ENCODE measurements at regions not wholly inside any gene's neighbourhood (a gene's known extent, or its start where the extent isn't known, plus 50 kb on each side); places are given as distances from the start of the nearest gene placed in this dataset.

DNA sequence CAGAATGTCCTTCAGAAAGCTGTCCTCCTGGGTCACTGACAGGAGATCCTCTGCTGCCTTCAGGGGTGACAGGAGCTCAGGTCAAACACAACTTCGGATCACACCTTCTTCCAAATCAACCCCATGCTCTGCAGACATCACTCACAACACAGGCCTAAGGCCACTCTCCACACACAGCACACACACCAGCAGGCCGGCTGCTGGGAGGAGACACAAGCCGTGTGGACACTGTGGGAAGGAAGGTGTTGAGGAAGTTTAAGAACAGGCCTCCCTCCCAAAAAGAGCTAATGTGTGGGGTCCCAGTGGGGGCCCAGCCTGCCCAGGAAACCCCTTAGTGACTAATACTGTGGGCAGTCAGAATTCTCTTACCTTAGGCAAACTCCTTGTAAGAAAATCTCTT lies 290.3 kb upstream of the ID2 start:
- in situ Hi-C loops (cut with HindIII; ENCODE audit: low sequenced_read_pairs), result no loop called here

DNA sequence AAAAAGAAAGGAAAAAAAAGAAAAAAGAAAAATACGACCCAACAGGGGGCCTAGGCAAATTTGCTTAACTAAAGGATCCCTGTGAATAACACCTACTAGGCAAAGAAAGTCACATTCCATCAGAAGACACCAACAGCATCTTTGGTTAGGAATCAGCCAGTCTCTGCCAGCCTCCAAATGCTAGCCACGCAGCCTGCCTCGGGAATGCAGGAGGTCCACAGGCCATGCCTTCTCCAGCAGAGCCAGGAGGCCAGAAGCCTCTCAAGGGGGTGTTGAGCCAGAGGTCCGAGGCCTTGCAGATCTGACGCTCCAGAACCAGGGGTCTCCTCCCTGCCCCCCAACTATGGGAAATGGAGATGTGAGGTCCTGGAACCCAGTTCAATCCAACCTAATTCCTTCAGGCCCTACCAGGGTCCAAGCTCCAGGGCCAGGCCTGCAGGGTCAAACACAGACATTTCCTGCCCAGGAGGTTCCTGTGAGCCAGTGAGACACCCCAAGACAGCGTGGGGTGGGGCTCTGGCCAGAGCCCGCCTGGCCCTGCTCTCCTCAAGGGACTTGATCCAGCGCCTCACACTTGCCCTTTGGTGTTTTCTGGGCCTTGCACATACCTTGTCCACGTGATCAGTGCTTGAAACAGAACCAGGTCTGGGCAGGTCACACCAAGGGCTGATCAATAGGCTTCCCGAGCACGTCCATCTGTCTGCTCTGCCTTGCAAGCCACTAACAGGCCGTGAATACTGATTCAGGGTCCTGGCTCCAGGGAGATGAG lies 289.6 kb upstream of the ID2 start:
- in situ Hi-C loops (cut with HindIII; ENCODE audit: low sequenced_read_pairs), result no loop called here

DNA sequence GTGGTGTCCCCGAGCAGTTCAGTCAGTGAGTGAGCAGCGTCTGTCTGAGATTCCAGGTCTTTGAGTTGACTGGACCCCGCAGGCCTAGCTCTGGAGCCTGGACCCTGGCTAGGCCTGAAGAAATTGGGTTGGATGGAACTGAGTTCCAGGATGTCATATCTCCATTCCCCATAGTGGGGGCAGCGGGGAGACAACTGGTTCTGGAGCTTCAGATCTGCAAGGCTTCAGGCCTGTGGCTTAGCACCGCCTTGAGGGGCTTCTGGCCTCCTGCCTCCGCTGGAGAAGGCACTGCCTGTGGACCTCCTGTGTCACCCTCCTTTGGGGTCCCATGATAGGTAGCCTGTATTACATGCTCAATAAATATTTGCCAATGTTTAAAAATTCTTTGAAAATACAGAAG lies 288.4 kb upstream of the ID2 start:
- in situ Hi-C loops (cut with HindIII; ENCODE audit: low sequenced_read_pairs), result no loop called here

DNA sequence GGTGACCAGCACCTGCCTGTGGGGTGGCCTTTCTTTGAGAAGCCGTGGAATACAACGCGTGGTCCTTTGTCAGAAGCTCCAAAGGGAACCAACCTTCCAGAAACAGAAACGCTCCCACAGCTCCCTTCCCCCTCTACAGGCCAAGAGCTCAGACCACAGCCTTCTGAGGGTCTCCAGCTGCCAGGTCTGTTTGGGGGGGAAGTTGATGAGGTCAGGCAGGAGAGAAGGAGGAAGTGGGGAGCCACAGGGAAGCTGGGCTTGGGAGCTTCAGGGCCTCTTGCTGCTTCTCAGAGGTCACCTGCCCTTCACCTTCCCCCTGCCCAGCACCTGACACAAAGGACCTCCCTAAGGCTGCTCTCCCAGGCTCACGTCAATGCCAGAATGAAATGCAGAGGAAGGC lies 287.7 kb upstream of the ID2 start:
- in situ Hi-C loops (cut with HindIII; ENCODE audit: low sequenced_read_pairs), result no loop called here

DNA sequence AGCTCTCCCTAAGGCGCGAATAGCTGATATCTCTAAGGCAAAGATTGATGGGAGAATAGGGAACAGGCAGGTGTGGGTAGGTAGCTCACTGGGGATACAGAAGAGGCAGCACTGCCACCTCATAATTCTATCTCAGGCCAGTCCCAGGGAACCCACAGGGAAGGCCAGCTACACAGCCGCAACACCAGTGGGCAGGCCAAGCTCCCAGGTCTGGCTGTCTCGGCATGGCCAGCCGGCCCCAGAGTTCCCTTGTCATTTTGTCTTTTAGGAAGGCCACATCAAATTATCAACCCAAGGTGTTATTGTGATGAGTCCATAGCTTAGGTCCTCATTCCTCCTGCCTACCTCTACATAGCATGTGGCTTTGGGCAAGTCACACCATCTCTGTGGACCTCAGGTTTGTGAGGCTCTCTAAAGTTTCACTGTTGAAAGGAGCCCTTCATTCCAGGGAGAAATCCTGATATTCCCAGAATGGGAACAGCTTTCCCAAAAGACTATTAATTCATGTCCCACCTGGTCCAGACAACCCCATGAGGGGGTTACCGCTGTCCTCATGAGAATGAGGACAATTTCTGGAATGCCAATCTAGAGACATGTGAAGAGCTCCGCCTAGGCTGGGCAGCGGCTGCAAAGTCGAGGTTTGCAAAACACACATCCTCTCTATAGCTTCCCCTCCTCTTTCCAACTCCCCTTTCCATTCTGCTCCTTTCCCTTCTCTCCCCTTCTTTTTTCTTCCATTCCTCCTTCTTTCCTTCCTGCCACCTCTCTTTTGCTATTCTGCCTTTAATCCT lies 287.1 kb upstream of the ID2 start:
- in situ Hi-C loops (cut with HindIII; ENCODE audit: low sequenced_read_pairs), result no loop called here

DNA sequence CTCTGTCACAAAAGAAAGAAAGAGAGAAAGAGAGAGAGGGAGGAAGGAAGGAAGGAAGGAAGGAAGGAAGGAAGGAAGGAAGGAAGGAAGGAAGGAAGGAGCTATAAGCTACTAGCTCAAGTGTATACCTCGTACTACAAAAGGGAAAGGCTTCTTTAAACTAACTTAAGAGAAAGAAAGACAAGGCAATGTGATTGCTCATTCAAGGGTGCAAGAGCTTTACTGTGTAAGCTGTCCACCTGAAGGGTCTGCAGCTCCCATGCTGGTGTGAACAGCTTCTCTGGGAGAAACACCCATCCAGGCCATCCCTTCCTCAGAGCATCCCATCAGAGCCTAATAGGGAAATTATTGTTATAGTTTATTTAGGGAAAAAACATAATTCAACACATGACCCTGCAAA lies 286.1 kb upstream of the ID2 start:
- in situ Hi-C loops (cut with HindIII; ENCODE audit: low sequenced_read_pairs), result no loop called here

DNA sequence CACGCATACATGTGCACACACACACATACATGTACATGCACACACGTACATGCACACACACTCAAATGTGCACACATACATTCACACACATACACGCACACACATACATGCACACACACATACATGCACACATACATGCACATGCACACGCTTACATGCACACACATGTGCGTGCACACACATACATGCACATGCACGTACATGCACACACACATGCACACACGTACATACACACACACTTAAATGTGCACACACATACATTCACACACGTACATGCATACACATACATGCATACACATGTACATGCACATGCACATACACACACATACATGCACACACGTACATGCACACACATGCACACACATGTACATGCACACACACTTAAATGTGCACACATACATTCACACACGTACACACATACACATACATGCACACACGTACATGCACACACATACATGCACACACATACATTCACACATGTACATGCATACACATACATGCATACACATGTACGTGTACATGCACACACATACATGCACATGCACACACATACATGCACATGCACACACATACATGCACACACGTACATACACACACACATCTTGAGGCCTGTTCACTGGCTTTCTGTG lies 283.7 kb upstream of the ID2 start:
- in situ Hi-C loops (cut with HindIII; ENCODE audit: low sequenced_read_pairs), result no loop called here

DNA sequence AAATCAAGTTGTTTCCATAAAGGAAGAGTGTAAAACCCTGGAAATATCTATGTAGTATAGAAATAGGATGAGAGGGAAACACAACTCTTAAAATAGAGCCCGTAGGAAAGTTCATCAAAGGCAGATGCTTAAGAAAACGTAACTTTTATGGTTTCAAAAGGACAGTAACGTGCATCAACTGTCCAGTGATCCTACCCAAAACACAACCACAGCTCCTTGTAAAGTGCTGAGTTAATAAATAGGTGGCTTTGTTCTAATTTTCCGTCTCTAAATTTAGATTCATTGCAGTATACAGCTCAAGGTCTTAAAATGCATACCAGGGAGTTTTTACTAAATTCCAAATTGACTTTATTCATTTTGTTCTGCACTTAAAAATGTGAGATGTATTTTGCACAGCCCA lies 282.1 kb upstream of the ID2 start:
- in situ Hi-C loops (cut with HindIII; ENCODE audit: low sequenced_read_pairs), result no loop called here

DNA sequence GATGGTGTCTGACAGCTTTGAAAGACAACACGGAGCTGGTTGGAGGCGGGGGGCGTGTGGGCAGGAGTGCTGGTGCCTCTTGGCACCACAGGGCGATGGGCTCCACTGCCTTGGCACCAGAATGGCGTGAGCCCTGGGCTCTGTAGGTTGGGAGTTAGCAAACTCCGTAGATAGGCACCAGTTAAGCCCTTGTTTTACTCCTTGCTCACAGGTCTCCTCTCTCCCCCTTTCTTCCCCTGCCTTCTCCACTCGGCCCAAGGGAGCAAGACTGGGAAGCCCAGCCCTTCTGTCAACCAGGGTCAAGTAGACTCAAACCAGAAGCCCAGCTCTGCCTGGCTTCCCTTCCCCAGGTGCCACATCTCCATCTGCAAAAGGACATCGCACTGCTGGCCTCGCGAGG lies 281.7 kb upstream of the ID2 start:
- in situ Hi-C loops (cut with HindIII; ENCODE audit: low sequenced_read_pairs), result no loop called here

DNA sequence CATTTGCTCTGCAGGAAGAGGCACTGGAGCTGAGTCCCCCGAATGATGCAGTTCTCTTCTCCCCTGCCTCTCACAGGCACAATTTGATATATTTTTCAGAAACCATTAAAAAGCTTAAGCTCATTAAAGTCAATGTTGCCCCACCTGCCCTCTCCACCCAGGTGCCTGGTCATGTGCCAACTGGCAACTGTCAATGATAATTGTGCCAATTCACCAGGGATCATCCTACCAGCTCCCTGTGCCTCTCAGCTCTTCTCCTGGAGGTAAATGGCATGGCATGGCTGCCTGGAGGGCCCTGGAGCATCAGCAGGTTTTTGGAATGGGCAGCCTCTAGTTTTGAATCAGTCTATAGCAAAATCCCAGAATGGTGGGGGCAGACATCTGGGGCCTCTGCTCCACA lies 279.6 kb upstream of the ID2 start:
- in situ Hi-C loops (cut with HindIII; ENCODE audit: low sequenced_read_pairs), result no loop called here

DNA sequence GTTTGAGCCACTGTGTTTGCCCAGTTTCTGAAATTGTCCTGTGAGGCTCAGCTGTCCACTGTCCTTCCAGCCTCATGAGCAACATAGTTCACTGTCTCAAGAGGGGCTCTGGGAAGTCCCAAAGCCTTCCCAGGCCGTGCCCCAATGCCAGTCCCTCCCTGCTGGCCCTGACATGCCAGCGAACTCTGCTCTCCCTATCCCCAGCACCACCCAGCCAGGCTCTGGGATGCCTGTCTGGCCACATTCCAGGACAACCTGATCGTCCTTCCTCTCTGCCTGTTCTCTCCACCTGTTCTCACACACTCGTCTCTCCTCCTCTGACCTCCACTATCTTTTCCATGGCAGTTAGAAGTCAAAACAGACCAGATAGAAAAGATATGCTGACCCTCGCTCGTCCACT lies 278.0 kb upstream of the ID2 start:
- in situ Hi-C loops (cut with HindIII; ENCODE audit: low sequenced_read_pairs), result no loop called here

DNA sequence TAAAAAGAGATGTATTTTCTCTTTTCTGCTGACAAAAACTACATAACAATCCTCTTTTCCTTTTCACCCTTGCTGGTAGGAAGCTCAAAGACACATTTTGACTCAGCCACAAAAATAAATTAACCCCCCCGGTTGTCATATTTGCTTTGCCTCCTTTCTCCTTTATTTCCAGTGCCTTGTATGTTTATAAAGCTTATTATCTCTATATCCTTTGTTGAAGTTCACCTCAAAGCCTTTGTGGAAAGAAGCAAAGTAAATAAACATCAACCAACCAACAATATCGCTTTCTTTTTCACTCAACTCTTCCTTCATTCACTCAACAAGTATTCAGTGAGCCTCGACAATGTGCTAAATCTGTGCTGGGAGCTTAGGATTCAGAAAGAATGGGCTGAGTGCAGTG lies 276.5 kb upstream of the ID2 start:
- in situ Hi-C loops (cut with HindIII; ENCODE audit: low sequenced_read_pairs), result no loop called here

DNA sequence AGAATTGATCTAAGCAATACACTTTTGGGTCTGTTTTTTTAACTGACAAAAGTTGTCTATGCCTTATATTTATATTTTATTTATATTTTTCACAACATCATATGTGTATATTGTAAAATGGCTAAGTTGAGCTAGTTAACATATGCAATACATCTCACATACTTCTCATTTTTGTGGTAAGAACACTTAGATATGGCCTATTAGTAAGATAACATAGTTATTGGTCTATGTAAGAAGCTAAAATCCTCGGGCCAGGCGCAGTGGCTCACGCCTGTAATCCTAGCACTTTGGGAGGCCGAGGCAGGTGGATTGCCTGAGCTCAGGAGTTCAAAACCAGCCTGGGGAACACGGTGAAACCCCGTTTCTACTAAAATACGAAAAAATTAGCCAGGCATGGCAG lies 275.6 kb upstream of the ID2 start:
- in situ Hi-C loops (cut with HindIII; ENCODE audit: low sequenced_read_pairs), result no loop called here

DNA sequence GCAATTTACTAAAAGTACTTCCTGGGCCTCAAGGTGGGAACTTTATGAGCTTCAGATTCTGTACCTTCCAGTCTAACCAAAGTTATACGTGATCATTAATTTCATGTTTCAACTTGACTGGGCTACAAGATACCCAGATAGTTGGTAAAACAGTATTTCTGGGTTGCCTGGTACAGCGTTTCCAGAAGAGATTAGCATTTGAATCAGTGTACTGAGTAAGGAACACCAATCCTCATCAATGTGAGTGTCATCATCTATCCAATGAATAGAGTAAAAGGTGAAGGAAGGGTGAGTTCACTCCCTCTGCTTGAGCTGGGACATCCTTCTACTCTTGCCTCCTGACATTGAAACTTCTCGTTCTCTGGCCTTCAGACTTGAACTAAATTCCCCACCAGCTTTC lies 274.5 kb upstream of the ID2 start:
- in situ Hi-C loops (cut with HindIII; ENCODE audit: low sequenced_read_pairs), result no loop called here

DNA sequence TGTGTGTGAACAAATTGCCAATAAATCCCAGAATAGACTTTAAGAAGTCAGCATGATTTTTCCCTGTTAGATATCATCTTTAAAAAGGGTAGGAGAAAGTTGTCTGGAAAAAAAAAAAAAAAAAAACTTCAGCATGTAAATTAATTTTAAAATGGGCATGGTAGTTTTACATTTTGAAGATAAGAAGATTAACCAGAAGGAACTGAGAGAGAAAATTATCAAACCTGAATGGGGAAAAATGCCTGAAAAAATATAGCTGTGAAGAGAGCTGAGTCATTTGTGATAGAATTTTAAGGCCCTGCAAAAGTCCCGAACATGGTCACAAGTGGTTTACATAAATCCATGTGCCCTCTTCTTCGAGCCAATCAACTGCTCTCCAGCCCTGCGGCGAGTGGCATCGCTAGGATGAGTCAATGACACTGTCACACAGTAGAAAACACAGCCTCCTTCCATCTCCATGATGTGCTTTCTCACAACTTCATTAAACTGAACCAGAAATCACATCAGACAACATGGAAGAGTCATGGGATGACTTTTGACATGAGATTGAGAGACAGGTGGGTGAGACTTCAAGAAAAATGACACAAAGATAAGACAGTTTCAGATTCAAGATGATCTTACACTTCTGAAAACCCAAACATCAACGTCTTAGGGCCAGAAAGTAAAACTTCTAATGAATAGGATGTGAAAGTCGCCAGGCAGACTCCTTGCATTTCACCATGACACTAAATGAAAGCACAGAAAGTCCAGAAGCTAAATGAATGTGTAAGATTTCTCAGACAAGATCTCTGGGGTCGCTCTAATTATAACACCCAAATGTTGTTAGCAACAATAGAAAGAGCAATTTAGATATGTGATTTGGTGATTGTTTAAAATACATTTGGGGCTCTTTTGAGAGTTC lies 273.0 kb upstream of the ID2 start:
- in situ Hi-C loops (cut with HindIII; ENCODE audit: low sequenced_read_pairs), result no loop called here

DNA sequence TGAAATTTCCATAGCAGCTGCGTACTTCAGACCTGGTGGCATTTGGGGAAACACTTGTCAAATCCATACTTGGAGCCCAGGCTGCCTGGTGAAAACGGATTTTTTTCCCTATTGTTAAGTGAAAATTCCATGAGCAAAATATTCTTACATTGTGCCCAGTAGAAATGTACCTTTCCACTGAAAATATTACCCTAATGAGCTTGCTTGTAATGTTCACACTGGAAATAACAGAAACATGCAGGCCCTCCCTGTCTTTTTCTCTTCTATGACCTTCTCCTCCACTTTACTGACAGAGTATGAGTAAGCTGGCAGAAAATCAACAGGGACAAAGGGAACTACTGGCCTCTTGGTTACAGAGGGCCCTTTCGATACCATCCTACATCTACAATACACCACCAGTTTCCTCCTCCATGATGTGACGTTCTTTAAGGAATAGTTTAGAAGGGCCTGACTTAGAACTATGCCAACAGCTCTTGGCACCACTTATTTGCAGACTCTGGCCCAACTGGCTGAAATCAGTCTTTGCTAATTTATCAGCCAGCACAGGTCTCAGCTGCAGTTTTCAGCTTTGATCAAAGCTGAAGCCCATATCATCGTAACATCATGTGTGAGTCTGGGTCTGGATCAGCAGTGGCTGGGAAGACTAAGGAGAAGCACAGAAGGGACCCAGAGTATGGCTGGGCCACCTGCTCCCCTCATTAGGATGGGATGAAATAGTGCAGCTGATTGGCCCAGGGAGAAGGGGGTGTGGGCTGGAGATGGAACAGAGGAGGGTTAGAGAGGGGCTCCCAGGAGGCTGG lies 272.2 kb upstream of the ID2 start:
- in situ Hi-C loops (cut with HindIII; ENCODE audit: low sequenced_read_pairs), result no loop called here

DNA sequence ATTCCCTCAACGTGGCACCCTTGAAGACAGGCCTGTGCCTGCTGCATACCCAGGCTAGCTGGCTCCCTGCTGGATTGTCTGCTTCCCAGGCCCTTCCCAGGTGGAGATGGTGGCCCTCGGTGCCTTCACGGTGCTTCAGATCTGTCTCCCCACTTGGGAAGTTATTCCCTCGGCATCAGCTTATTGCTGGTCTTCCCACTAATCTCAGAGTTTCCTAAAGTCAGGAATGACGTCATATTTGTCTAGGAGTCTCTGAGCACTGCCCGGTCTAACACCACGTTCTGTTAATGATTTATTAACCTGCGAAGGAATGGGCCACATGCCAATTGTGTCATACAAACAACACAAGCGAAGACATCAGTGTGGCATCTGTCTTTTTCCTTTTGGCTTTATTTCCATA lies 269.8 kb upstream of the ID2 start:
- in situ Hi-C loops (cut with HindIII; ENCODE audit: low sequenced_read_pairs), result no loop called here

DNA sequence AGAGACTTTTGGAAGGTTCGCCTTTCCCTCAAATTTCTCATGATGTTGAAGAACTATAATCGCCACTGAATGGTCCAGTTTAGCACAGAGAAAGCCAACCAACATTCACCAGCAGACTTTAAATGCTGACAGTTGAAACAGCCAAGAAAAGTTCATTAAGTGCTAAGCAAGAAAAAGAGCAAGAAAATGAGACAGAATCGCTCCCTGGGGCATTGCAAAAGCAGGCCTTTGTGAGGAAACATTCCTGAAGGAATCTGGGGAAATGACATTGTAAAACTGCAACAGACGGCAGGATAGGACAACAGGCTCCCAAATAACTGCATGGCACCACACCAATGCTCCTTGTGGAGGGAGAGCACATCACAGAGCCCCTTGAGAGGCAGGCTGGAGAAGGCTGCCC lies 269.3 kb upstream of the ID2 start:
- in situ Hi-C loops (cut with HindIII; ENCODE audit: low sequenced_read_pairs), result no loop called here

DNA sequence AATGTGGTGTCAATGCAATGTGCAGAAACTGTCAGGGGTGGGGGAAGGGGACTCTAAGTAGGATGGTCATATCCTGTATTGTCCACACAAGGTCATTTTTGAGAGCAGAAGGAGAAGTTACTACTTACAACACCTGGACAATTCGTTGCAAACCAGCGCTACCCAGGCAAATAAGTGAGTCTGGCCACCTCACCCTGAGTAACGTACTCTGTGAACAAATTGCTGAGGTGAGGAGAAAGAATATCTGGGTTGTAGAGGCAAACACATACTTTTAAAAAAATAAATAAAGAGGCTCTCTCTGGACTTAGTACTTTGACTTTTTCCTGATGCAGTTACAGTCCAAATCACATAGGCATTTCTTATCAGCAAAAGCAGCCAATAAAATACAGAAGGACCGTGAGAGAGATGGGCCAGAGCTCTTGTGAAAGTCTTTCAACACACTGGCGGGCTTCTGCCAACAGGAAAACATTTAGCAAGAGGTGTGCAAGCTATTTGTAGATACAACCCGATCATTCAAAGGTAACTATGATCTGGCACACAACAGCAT lies 268.2 kb upstream of the ID2 start:
- in situ Hi-C loops (cut with HindIII; ENCODE audit: low sequenced_read_pairs), result no loop called here
